ENCODE measurements at regions not wholly inside any gene's neighbourhood (a gene's known extent, or its start where the extent isn't known, plus 50 kb on each side); places are given as distances from the start of the nearest gene placed in this dataset.

DNA sequence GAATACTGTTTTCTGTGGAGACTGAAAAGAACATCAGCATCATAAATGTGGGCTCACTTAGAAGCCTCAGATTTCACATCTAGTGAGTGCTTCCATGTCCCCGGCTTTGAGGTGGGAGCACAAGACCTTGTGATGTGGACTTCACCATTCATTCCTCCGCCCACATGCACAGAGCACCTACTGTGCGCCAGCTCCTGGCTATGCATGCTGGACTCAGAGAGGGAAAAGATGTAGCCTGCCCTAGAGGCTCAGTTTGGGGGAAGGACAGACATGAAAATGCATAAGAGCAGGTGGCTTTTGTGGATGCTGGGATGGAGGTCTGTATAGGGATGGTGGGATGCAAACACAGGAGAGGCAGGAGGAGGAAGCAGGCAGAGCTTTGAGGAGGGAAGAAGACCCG lies 65.0 kb downstream of the SERPINA3 start:
- TF ChIP-seq POLR2A (IDR thresholded peaks at IDR 0.05; ENCODE audit: insufficient read depth in 1 of 2, low read depth in 2 of 2, low read length in 2 of 2) (no peak), GATAD1 (CRISPR knock-in tag; IDR thresholded peaks at IDR 0.05) (no peak), PHF21A (CRISPR knock-in tag; IDR thresholded peaks at IDR 0.05) (no peak), MYNN (CRISPR knock-in tag; IDR thresholded peaks at IDR 0.05; ENCODE audit: low read depth) (no peak), ZBTB21 (CRISPR knock-in tag; IDR thresholded peaks at IDR 0.05) (no peak), TMF1 (CRISPR knock-in tag; IDR thresholded peaks at IDR 0.05; ENCODE audit: low read depth) (no peak), FOXA3 (CRISPR knock-in tag; IDR thresholded peaks at IDR 0.05) (no peak), ZNF205 (CRISPR knock-in tag; IDR thresholded peaks at IDR 0.05) (no peak), TCF12 (IDR thresholded peaks at IDR 0.05) (no peak), TCF12 (CRISPR knock-in tag; IDR thresholded peaks at IDR 0.05) (no peak), FOXC1 (CRISPR knock-in tag; IDR thresholded peaks at IDR 0.05; ENCODE audit: borderline replicate concordance) (no peak)

All from HepG2 (cell line).